ENCODE measurements at regions not wholly inside any gene's neighbourhood (a gene's known extent, or its start where the extent isn't known, plus 50 kb on each side); places are given as distances from the start of the nearest gene placed in this dataset.
"Not testable (repeated sequence)": the region's sequence is repeated elsewhere in the genome, so short reads cannot be mapped to it uniquely, and the experiment has no call there.

DNA sequence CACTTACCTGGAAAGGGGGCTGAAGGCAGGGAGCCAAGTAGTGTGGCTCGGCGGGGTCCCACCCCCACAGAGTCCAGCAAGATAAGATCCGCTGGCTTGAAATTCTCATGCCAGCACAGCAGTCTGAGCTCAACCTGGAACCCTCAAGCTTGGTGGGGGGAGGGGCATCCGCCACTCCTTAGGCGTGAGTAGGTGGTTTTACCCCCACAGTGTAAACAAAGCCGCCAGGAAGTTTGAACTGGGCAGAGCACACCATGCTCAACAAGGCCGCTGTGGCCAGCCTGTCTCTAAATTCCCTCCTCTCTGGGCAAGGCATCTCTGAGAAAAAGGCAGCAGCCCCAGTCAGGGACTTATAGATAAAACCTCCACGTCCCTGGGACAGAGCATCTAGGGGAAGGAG, 156.3 kb downstream of the KBTBD8 start:
- DNase-seq (ENCODE audit: low spot score): no peak

DNA sequence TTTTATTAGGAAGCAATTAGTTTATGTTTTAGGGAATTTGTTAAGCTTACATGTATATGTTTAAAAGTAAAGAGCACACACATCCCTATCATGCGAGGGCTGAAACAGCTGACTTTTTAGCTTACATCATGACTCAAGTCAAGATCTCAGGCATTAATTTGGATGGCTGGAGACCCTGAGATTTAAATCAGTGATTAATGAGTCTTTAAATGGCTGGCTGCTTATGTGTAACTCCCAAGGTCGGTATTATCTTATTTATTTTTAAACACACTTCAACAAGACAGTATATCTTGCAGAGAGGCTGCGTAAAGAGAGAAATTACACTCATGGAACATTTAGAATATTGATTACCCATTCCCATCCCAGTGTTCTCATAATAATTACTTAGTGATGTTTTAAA, 169.4 kb downstream of the KBTBD8 start:
- DNase-seq (ENCODE audit: low spot score): peak; percentile 76

DNA sequence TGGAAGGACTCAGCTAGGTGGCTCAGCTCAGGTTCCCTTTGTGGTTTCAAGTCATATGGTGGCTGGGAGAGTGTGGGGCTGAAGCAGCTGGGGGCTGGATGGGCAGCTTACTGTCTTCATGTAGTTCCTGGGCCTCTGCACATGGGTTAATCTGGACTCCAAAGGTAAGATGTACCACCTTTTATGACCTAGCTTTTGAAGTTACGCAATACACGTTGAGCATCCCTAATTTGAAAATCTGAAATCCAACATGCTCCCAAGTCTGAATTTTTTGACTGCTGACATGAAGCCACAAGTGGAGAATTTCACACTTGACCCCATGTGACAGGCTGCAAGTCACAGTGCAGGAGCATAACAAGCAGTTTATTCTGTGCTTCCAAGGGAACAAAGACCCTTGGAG, 173.7 kb downstream of the KBTBD8 start:
- no peak for DNase-seq (ENCODE audit: low spot score)

DNA sequence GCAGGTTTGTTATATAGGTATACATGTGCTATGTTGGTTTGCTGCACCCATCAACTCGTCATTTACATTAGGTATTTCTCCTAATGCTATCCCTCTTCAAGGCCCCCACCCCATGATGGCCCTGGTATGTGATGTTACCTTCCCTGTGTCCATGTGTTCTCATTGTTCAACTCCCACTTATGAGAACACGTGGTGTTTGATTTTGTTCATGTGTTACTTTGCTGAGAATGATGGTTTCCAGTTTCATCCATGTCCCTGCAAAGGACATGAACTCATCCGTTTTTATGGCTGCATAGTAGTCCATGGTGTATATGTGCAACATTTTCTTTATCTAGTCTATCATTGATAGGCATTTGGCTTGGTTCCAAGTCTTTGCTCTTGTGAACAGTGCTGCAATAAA, 175.0 kb downstream of the KBTBD8 start:
- DNase-seq (ENCODE audit: low spot score): not testable (repeated sequence)

DNA sequence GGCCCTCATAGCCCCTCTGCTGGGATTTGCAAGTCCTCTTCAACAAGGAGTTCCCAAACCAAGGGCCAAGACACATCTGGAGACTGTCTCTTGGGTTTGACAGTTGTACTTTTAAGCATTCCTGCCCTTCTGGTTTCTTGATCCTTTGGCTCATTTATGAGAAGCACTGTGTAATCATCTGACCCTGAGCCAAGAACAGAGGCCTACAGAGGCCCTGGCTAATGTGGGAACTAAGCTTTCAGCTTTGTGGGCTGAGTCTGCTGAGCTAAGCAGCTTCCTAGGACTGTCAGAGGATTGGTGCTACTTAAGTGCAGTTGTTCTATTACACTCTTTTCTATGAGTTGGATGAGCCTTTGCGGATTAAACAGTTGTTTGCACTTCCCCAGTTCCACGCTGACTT, 178.3 kb downstream of the KBTBD8 start:
- DNase-seq (ENCODE audit: low spot score): peak; percentile 94

DNA sequence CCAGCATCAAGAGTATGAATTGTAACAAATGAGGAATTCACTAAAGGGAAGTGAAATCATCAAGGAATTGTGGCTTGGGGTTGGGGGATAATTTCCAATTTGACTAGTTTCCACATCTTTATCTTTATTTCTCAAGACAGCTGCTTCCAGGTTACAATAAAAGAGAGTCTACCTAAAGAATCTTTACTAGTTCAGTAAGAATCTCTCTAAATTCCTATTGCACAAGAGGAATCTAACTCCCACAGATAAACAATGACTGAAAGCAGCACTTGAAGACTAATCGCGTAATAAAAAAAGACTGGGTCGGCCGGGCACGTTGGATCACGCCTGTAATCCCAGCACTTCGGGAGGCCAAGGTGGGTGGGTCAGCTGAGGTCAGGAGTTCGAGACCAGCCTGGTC, 194.4 kb downstream of the KBTBD8 start:
- peak; percentile 44 for DNase-seq (ENCODE audit: low spot score)

DNA sequence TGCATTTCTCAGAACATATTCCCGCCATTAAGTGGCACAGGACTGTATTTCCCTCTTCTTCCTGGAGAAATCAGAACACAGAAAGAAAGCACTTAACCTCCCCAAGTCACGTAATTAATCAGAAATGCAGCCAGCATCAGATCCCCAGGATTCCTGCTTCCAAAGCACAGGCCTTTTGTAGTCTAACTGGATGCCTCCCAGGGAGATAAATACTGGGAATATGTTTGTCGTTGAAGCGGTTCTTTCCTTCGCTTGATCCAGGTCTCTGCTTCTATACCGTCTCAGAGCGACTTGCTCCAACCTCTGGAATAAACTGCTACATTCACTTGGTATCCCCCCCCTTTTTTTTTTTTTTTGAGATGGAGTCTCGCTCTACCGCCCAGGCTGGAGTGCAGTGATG, 198.6 kb downstream of the KBTBD8 start:
- DNase-seq (ENCODE audit: low spot score): no peak

DNA sequence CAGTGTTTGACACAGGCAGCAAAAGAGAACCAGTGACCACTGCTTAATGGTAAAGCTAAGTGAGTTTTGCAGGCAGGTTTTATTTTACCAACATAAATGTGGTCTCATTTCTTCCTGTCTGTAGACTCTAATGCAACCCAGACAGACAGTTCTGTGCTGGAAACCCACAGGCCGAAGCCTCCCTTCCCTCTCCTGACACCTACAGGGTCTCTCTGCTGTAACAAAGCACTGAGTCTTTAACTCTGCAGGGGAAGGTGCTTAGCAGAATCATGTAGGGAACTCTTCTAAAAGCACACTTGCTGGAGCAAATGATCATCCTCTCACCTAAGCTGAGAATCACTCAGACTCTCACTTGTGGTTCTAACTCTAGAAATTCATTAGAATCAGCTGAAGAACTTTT, 200.3 kb downstream of the KBTBD8 start:
- DNase-seq (ENCODE audit: low spot score): no peak

DNA sequence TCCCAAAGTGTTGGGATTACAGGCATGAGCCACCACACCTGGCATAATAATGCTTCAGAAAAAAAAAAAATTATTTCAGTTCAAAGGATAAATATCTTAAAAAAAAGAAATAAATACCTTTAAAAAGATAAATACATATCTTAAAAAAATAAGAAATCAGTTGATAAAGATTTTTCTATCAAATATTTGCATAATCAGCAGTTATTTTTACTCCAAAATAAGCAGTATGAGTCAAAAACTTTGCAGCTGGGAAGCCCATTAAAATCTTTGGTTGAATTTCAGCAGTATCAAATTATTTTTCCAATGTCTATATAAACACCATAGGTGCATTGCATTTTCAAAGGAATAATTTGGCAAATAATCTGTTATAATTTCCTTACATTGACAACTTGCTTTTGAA, 202.5 kb downstream of the KBTBD8 start:
- DNase-seq (ENCODE audit: low spot score): no peak

DNA sequence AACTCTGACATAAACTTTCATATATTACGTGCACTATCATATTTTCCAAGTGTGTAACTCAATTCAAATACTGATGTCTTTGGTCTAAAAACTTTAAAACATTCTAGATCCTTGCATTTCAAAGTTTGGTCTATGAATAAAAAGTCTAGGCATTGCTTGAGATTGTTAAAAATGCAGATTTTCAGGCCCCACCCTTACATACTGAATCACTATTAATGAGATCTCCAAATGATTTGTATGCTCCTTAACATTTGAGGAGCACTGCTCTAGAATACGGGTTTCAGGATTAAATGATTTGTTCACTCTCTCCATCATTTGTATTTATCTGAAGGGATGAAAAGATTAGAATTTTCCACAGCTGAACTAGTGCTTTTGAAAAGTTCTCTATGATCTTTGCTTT, 202.9 kb downstream of the KBTBD8 start:
- no peak for DNase-seq (ENCODE audit: low spot score)

DNA sequence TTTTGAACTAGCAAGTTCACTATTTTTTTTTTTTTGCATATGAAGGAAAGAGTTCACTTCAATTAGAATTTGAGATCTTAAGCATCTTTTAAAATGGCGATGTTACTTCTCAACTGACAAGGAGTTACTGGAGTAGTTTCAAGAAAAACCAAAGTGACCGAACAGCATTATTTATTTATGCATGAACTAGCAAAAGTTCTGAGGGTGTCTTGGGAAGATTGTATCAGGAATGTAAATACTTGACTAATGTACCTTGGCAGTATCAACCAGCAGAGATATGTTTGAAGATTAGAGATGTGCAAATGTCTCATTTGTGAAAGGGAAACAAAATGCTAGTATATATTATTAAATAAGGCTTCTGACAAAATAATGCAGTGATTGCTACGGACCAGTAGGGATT, 203.9 kb downstream of the KBTBD8 start:
- peak; percentile 10 for DNase-seq (ENCODE audit: low spot score)

DNA sequence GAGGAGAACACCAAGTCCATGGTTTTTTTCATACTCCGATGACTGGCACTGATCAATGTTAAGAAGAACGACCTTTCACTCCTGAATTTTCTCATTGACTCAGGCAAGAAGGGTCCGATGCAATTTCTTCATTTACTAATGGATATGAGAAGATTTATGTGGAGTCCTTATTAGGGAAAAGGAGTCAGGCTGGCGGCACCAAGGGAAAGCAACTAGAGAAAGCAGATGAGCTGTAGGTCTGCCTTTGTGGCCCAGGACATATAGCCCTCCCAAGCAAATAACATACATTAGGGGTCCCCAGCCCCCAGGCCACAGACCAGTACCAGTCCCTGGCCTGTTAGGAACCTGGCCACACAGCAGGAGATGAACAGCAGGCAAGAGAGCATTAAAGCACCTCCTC, 206.8 kb downstream of the KBTBD8 start:
- no peak for DNase-seq (ENCODE audit: low spot score)

DNA sequence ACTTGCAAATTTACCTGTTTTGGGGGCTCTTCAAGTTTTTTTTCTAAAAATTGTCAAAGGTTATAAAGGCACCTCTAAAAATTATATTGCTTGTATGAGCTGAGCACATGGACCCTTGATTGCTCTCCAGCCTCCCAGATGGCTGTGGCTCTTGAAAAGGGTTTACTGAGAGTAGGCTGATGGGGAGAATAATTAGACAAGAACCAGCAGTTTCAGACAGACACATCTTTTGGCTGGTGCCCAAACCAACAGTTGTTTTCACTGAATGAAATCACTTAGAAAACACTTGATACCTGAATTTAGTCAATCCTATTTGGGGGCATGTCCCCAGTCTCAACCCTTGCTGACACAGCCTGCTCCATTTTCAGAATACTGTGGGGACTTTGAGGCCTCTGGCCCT, 217.6 kb downstream of the KBTBD8 start:
- DNase-seq (ENCODE audit: low spot score): no peak

DNA sequence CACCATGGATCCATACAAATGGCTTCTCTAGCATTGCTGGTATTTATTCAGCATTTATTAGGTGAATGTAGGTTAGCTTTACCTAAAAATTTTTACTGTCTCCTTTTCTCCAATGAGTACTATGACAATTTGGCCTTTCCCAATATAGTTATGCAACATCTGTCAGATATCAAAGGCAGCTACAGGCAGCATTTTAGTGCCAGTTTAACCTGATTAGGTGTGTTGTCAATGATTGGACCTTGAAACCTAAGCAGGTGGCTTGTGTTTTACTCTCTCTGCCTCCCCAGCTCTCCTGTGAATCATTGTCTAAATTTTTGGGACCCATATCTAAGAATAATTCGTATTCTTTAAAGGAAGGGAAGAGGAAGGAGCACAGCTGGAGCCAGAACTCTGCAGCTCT, 228.9 kb downstream of the KBTBD8 start:
- DNase-seq (ENCODE audit: low spot score): no peak

DNA sequence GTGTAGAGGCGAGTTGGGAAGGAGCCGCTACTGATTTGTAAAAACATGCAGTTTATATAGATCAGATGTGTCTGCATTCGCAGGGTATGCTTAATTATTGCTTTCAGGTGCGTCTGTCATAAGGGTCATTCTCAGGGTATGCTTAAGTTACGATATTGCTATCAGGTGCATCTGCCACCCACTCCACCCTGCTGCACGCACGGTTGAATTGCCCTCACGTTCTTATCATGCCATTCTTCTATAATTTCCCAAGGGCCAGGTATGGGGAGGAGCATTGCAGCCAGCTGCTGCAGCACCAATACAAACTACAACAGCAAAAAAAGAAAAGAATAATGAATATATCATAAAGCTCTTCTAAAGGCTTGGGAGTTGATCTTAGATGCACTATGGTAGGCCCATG, 230.0 kb downstream of the KBTBD8 start:
- DNase-seq (ENCODE audit: low spot score): no peak

DNA sequence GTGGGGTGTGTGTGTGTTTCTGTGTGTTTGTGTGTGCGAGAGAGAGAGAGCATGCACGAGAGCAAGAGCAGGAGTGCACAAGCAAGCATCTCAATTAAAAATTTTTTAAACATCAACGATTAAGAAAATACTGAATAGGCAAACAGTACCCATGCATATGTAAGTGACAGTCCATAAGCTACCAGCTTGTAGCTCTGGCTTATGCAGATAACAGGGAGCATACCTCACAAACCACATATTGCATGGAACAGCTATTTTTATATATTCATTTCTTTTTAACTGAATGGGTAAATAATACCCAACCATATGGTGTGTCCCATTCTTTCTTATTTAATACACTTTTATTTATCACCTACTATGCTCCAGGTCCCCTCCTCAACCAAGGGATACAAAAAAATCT, 234.5 kb downstream of the KBTBD8 start:
- no peak for DNase-seq (ENCODE audit: low spot score)

DNA sequence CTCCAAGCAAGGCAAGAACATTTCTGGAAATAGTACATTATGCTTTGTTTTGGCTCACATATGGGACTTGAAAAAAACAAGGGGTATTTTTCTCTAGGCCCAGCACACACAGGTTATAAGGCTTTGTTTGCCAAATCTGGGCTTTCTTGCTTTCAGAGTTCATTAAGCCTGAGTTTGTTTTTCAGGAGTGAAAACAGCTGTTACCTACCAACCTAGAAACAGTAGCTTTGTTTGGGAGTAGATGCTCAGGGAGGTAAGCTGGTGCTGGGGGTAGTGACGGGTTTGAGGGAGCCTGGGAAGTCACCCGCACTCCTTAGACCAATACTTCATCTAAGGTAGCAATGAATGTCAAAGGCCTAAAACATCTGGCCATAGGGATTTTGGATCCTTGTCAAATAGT, 241.2 kb downstream of the KBTBD8 start:
- no peak for DNase-seq (ENCODE audit: low spot score)

DNA sequence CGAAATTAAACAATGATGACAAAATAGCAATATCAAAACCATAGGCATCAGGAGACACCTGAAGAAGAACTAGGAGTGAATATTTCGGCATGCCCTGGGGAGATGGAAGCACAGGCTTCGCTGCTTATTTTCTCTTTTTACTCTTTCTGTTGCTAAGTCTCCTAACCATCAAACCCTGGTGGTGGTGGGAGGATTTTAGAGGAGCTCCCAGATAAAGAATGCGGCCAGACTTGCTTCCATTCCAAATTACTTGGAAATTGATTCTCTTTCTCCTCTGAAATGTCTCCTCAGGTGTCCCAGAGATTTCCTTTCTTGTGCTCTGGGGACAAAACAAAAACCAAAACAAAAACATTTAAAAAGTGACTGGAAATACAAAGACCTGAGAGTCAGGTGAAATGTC, 243.0 kb downstream of the KBTBD8 start:
- no peak for DNase-seq (ENCODE audit: low spot score)

DNA sequence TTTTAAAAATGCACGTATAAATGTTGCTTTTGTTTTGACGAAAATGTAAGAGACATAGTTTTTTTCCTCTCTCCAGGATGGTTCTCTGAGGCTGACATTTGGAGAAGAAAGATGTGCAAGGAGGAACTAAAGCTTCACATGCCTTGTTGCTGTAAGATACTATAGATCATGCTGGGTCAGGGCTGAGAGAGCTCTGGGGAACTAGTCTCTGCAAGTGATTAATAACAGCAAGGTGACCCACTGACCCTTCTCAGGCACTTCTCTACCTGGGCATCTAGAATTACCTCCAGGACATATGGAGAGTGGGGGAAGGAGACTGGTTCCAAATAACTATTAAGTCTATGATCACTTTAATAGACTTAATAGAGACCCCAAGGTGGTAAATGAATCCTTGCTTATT, 246.0 kb downstream of the KBTBD8 start:
- DNase-seq (ENCODE audit: low spot score): no peak

DNA sequence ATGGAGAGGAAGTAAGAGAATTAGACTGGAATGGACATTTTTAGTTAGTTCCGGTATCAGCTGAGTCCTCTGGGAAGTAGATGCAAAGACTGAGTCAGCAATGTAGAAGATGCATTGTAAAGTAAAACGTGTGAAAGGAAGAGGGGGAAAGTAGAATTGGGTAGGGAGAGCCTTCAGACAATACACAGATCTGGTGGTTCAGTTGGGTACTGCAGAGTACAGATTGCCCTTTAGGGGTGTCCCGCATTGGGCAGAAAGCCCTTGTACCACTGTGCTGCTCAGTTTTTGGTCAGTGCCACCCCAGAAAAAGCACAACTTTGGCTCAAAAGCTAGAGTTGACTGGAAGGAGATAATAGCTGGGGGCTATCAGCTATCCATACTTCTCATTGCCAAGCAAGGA, 247.4 kb downstream of the KBTBD8 start:
- DNase-seq (ENCODE audit: low spot score): no peak

DNA sequence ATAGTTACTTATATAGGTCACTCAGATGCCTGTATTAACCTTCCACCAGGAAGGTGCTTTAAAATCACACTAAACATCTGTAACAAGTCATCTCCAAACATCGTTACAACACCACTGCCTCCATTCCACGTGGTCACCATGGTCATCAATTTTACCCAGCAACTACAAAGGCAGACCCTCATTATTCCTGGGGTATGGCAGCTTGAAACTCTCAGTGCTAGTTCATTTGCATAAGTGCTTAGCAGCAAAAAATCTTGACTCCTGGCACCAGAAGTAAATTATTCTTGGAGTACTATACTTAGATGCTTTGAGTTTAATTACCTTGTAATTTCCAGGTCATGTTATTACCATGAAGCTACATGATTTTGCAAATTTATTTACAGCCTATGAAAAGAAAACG, 250.6 kb downstream of the KBTBD8 start:
- no peak for DNase-seq (ENCODE audit: low spot score)

DNA sequence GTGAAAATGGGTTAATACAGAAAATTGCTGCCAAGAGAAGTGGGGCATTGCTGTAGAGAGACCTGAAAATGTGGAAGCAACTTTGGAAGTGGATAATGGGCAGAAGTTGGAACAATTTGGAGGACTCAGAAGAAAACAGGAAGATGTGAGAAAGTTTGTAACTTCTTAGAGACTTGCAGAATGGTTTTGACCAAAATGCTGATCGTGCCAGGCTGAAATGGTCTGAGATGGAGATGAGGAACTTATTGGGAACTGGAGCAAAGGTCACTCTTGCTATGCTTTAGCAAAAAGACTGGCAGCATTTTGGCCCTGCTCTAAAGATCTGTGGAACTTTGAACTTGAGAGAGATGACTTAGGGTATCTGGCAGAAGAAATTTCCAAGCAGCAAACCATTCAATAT, 254.8 kb downstream of the KBTBD8 start:
- peak; percentile 13 for DNase-seq (ENCODE audit: low spot score)

DNA sequence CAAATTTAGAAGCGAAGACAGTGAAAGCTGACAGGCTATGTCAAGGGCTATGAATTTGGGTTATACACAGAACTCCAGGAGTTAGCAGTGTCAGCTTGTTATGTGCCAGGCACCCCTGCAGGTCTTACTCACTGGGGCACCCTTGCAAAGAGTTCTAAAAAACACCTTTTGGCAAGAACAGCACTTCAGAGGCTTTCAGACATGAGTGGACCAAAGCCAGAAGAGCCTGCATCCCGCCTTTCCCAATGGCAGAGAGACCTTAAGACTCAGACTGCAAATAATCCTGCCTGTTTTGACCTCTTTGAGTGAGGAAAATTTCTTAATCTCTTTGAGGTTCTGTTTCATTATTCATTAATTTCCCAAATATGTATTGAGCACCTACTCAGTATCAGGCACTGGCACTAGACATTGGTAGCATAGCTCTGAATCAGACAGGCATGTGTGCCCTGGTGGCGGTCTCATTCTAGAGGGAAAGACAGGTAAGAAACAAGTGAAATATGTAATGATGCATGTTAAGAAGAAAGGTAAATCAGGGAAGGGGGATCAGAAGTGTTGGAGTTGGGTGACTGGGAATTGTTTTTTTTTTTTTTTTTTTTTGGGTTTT, 280.0 kb downstream of the KBTBD8 start:
- no peak for DNase-seq (ENCODE audit: low spot score)

DNA sequence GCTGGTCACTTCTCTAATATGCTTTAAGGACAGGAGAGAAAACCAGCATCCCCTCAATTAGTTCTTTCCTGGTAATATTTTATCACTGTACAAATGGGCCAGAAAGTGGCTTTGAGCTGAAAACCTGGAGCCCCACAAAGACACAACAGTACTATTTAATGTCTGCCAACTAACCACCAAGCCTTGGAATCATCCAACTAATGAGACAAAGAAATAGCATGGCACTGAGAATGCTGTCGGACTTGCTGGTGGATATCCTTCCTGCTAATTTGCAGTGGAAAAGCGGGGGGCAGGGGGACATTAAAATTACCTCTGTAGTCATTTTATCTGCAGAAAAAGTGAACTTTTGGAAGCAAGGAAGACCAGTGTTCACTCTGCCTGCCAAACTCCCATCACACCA, 288.5 kb downstream of the KBTBD8 start:
- no peak for DNase-seq (ENCODE audit: low spot score)
